GM23338 (cell line): ENCODE measurements at regions not wholly inside any gene's neighbourhood (a gene's known extent, or its start where the extent isn't known, plus 50 kb on each side); places are given as distances from the start of the nearest gene placed in this dataset.

Experiments used
- ATAC-seq: fragments of 200-7000 bp; cut with Tn5 transposase; 3 replicates; pipeline ENCODE4 v1.9.1; 2020
- DNase-seq: peaks from one replicate; pipeline ENCODE4 v3.0.0-alpha.2; 2015; ENCODE audit warnings: low spot score
- H2AFZ ChIP-seq: fragments of 200-600 bp; sonication (generic); 2 replicates; pipeline ENCODE4 v1.8.0; 2016; ENCODE audit warnings: antibody characterized with exemption, mild to moderate bottlenecking, moderate library complexity
- H3F3A ChIP-seq: fragments of 200-600 bp; sonication (generic); replicated peaks from 2 replicates; pipeline ENCODE4 v1.8.0; 2017; ENCODE audit warnings: antibody characterized with exemption, mixed run types, low read depth
- H3K27ac ChIP-seq: fragments of 200-600 bp; sonication (generic); 2 replicates; pipeline ENCODE4 v1.6.1; 2016; ENCODE audit warnings: low read depth
- H3K27me3 ChIP-seq: fragments of 200-600 bp; sonication (generic); 2 replicates; pipeline ENCODE4 v1.8.0; 2016; ENCODE audit warnings: mild to moderate bottlenecking, mixed run types, moderate library complexity; ENCODE audit not compliant: insufficient read depth
- H3K36me3 ChIP-seq: fragments of 200-600 bp; sonication (generic); 2 replicates; pipeline ENCODE4 v1.8.0; 2016; ENCODE audit warnings: mild to moderate bottlenecking; ENCODE audit not compliant: insufficient read depth
- H3K4me1 ChIP-seq: fragments of 200-600 bp; sonication (generic); 2 replicates; pipeline ENCODE4 v1.8.0; 2016; ENCODE audit warnings: mild to moderate bottlenecking, moderate library complexity; ENCODE audit not compliant: insufficient read depth
- H3K4me2 ChIP-seq: fragments of 200-600 bp; sonication (generic); 2 replicates; pipeline ENCODE4 v1.7.1; 2017; ENCODE audit warnings: mixed run types
- H3K4me3 ChIP-seq: fragments of 200-600 bp; sonication (generic); 2 replicates; pipeline ENCODE4 v1.6.1; 2016; ENCODE audit warnings: mixed run types
- H3K79me2 ChIP-seq: fragments of 200-600 bp; sonication (generic); replicated peaks from 2 replicates; pipeline ENCODE4 v1.8.0; 2017; ENCODE audit warnings: mild to moderate bottlenecking; ENCODE audit not compliant: insufficient read depth
- H3K9me2 ChIP-seq: fragments of 200-600 bp; sonication (generic); 2 replicates; pipeline ENCODE4 v1.8.0; 2017; ENCODE audit not compliant: insufficient read depth
- H4K20me1 ChIP-seq: fragments of 200-600 bp; sonication (generic); replicated peaks from 2 replicates; pipeline ENCODE4 v1.8.0; 2017; ENCODE audit warnings: mild to moderate bottlenecking; ENCODE audit not compliant: insufficient read depth
- H3K27ac Mint-ChIP-seq: 2 replicates; pipeline ENCODE4 v1.8.0; 2020; ENCODE audit warnings: inconsistent platforms, mild to moderate bottlenecking, moderate library complexity, mixed read lengths
- H3K27me3 Mint-ChIP-seq: 3 replicates; pipeline ENCODE4 v1.8.0; 2022; ENCODE audit warnings: low read depth, mild to moderate bottlenecking, moderate library complexity, mixed read lengths, inconsistent platforms; ENCODE audit not compliant: insufficient read depth, poor library complexity
- H3K36me3 Mint-ChIP-seq: 3 replicates; pipeline ENCODE4 v1.8.0; 2021; ENCODE audit warnings: low read depth, mild to moderate bottlenecking, inconsistent platforms, moderate library complexity, mixed read lengths
- H3K4me1 Mint-ChIP-seq: 3 replicates; pipeline ENCODE4 v1.8.0; 2020; ENCODE audit warnings: mild to moderate bottlenecking, inconsistent platforms, mixed read lengths
- H3K4me3 Mint-ChIP-seq: 3 replicates; pipeline ENCODE4 v1.8.0; 2021; ENCODE audit warnings: moderate library complexity, mild to moderate bottlenecking, inconsistent platforms, mixed read lengths
- H3K9me3 Mint-ChIP-seq: 3 replicates; pipeline ENCODE4 v1.8.0; 2020; ENCODE audit warnings: moderate library complexity, mild to moderate bottlenecking, inconsistent platforms, mixed read lengths
- CREB1 ChIP-seq: fragments of 250-450 bp; sonication (Bioruptor Pico); IDR thresholded peaks from 2 replicates; pipeline ENCODE4 v1.5.0; 2020; ENCODE audit warnings: low read depth, mild to moderate bottlenecking, moderate library complexity
- EZH2 ChIP-seq: fragments of 200-600 bp; sonication (generic); IDR thresholded peaks from one replicate; pipeline ENCODE4 v1.8.0; 2017; ENCODE audit warnings: antibody characterized with exemption, mild to moderate bottlenecking, low read depth; ENCODE audit not compliant: unreplicated experiment
- EZH2phosphoT487 ChIP-seq: fragments of 200-600 bp; sonication (generic); IDR thresholded peaks from one replicate; pipeline ENCODE4 v1.8.1; 2018; ENCODE audit warnings: antibody characterized with exemption; ENCODE audit not compliant: unreplicated experiment
- JUNB ChIP-seq: IDR thresholded peaks from one replicate; pipeline ENCODE4 v1.6.1; 2016; ENCODE audit warnings: antibody characterized with exemption; ENCODE audit not compliant: unreplicated experiment
- NANOG ChIP-seq: IDR thresholded peaks from 2 replicates; pipeline ENCODE4 v1.6.1; 2016; ENCODE audit warnings: antibody characterized with exemption, borderline replicate concordance
- POLR2AphosphoS5 ChIP-seq: IDR thresholded peaks from 2 replicates; pipeline ENCODE4 v1.6.1; 2016; ENCODE audit warnings: antibody characterized with exemption, low read depth
- STAT1 ChIP-seq: IDR thresholded peaks from one replicate; pipeline ENCODE4 v1.6.1; 2016; ENCODE audit warnings: antibody characterized with exemption; ENCODE audit not compliant: unreplicated experiment
- ZNF114 ChIP-seq: fragments of 250-450 bp; sonication (Bioruptor Pico); IDR thresholded peaks from 2 replicates; pipeline ENCODE4 v1.5.0; 2020; ENCODE audit warnings: mild to moderate bottlenecking, moderate library complexity
- ZNF331 ChIP-seq: fragments of 250-450 bp; sonication (Bioruptor Pico); IDR thresholded peaks from 2 replicates; pipeline ENCODE4 v1.5.0; 2020; ENCODE audit warnings: low read depth, mild to moderate bottlenecking, moderate library complexity
- TF ChIP-seq, protein P1 (sequence below): IDR thresholded peaks from one replicate; pipeline ENCODE4 v1.6.1; 2018; ENCODE audit warnings: antibody characterized with exemption; ENCODE audit not compliant: unreplicated experiment
- TF ChIP-seq, protein P2 (sequence below): fragments of 250-450 bp; sonication (Bioruptor Pico); IDR thresholded peaks from 2 replicates; pipeline ENCODE4 v1.5.0; 2020; ENCODE audit warnings: mild to moderate bottlenecking, moderate library complexity
- TF ChIP-seq, protein P3 (sequence below), 2 experiments: fragments of 200-600 bp in 1 of 2; sonication (generic) in 1 of 2; conservative IDR thresholded peaks; 2 replicates each; pipeline versions ENCODE4 v1.5.1 to v1.6.1; 2016 to 2017; ENCODE audit warnings: antibody characterized with exemption in 2 of 2, low read depth in 2 of 2, mild to moderate bottlenecking in 2 of 2, moderate library complexity in 1 of 2
- TF ChIP-seq, protein P4 (sequence below): IDR thresholded peaks from 2 replicates; pipeline ENCODE4 v1.6.1; 2016; ENCODE audit warnings: antibody characterized with exemption

DNA sequence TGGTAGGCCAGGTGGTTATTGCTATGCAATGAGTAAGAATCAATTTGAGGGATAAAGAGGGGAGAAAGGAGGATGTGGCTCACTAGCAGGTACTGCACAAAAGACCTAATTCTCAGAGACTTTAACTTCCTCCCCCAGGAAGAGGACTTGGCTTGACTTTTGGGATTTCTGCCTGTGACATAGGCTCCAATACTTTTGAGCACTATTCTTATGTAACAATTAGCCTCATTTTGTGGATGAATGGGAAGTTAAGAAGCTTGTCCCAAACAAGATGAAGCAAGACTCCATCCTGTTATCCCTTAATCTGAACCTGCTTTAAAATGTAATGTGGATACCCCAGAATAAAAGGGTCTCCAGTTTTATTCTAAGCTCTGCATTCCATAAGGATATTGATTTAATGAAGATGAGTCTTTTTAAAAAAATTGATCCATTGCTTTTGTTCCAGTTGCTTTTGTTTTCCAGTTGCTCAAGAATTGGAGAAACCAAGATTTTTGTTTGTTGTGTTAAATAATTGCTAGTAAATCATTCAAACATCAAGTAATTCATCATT lies 218.5 kb downstream of the SNX13 start:
- Histone ChIP-seq H4K20me1 (no peaks in the 10 kb centered on the region), H3K36me3 (no peaks in the 10 kb centered on the region), H3K4me2 (no peak overlapping the region), H3K4me1 (0 out of 2 replicates have a peak, but pooled peaks cover 2% of the 10 kb centered on the region), H3K27me3 (no peaks in the 10 kb centered on the region), H2AFZ (no peak overlapping the region), H3K4me3 (no peak overlapping the region), H3K9me2 (no peaks in the 10 kb centered on the region), H3F3A (no peaks in the 10 kb centered on the region), H3K79me2 (no peaks in the 10 kb centered on the region), H3K27ac (no peak overlapping the region)
- Mint-ChIP-seq H3K4me3 (no peak overlapping the region), H3K27ac (no peak overlapping the region), H3K36me3 (no peaks in the 10 kb centered on the region), H3K4me1 (peaks cover 15% of the 10 kb centered on the region), H3K27me3 (no peaks in the 10 kb centered on the region), H3K9me3 (no peaks in the 10 kb centered on the region)
- DNase-seq (no peak), ATAC-seq (no peak)
- TF ChIP-seq, protein P1, sequence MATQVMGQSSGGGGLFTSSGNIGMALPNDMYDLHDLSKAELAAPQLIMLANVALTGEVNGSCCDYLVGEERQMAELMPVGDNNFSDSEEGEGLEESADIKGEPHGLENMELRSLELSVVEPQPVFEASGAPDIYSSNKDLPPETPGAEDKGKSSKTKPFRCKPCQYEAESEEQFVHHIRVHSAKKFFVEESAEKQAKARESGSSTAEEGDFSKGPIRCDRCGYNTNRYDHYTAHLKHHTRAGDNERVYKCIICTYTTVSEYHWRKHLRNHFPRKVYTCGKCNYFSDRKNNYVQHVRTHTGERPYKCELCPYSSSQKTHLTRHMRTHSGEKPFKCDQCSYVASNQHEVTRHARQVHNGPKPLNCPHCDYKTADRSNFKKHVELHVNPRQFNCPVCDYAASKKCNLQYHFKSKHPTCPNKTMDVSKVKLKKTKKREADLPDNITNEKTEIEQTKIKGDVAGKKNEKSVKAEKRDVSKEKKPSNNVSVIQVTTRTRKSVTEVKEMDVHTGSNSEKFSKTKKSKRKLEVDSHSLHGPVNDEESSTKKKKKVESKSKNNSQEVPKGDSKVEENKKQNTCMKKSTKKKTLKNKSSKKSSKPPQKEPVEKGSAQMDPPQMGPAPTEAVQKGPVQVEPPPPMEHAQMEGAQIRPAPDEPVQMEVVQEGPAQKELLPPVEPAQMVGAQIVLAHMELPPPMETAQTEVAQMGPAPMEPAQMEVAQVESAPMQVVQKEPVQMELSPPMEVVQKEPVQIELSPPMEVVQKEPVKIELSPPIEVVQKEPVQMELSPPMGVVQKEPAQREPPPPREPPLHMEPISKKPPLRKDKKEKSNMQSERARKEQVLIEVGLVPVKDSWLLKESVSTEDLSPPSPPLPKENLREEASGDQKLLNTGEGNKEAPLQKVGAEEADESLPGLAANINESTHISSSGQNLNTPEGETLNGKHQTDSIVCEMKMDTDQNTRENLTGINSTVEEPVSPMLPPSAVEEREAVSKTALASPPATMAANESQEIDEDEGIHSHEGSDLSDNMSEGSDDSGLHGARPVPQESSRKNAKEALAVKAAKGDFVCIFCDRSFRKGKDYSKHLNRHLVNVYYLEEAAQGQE, result no peak
- TF ChIP-seq POLR2AphosphoS5 (no peak), ZNF331 (no peak), NANOG (no peak), EZH2phosphoT487 (no peak), CREB1 (CRISPR knock-in tag) (no peak), ZNF114 (CRISPR knock-in tag) (no peak), STAT1 (no peak), EZH2 (no peak), JUNB (no peak)
- TF ChIP-seq, protein P2, sequence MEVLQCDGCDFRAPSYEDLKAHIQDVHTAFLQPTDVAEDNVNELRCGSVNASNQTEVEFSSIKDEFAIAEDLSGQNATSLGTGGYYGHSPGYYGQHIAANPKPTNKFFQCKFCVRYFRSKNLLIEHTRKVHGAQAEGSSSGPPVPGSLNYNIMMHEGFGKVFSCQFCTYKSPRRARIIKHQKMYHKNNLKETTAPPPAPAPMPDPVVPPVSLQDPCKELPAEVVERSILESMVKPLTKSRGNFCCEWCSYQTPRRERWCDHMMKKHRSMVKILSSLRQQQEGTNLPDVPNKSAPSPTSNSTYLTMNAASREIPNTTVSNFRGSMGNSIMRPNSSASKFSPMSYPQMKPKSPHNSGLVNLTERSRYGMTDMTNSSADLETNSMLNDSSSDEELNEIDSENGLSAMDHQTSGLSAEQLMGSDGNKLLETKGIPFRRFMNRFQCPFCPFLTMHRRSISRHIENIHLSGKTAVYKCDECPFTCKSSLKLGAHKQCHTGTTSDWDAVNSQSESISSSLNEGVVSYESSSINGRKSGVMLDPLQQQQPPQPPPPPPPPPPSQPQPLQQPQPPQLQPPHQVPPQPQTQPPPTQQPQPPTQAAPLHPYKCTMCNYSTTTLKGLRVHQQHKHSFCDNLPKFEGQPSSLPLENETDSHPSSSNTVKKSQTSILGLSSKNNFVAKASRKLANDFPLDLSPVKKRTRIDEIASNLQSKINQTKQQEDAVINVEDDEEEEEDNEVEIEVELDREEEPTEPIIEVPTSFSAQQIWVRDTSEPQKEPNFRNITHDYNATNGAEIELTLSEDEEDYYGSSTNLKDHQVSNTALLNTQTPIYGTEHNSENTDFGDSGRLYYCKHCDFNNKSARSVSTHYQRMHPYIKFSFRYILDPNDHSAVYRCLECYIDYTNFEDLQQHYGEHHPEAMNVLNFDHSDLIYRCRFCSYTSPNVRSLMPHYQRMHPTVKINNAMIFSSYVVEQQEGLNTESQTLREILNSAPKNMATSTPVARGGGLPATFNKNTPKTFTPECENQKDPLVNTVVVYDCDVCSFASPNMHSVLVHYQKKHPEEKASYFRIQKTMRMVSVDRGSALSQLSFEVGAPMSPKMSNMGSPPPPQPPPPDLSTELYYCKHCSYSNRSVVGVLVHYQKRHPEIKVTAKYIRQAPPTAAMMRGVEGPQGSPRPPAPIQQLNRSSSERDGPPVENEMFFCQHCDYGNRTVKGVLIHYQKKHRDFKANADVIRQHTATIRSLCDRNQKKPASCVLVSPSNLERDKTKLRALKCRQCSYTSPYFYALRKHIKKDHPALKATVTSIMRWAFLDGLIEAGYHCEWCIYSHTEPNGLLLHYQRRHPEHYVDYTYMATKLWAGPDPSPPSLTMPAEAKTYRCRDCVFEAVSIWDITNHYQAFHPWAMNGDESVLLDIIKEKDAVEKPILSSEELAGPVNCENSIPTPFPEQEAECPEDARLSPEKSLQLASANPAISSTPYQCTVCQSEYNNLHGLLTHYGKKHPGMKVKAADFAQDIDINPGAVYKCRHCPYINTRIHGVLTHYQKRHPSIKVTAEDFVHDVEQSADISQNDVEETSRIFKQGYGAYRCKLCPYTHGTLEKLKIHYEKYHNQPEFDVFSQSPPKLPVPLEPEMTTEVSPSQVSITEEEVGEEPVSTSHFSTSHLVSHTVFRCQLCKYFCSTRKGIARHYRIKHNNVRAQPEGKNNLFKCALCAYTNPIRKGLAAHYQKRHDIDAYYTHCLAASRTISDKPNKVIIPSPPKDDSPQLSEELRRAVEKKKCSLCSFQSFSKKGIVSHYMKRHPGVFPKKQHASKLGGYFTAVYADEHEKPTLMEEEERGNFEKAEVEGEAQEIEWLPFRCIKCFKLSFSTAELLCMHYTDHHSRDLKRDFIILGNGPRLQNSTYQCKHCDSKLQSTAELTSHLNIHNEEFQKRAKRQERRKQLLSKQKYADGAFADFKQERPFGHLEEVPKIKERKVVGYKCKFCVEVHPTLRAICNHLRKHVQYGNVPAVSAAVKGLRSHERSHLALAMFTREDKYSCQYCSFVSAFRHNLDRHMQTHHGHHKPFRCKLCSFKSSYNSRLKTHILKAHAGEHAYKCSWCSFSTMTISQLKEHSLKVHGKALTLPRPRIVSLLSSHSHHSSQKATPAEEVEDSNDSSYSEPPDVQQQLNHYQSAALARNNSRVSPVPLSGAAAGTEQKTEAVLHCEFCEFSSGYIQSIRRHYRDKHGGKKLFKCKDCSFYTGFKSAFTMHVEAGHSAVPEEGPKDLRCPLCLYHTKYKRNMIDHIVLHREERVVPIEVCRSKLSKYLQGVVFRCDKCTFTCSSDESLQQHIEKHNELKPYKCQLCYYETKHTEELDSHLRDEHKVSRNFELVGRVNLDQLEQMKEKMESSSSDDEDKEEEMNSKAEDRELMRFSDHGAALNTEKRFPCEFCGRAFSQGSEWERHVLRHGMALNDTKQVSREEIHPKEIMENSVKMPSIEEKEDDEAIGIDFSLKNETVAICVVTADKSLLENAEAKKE (CRISPR knock-in tag), result no peak
- TF ChIP-seq, protein P3, sequence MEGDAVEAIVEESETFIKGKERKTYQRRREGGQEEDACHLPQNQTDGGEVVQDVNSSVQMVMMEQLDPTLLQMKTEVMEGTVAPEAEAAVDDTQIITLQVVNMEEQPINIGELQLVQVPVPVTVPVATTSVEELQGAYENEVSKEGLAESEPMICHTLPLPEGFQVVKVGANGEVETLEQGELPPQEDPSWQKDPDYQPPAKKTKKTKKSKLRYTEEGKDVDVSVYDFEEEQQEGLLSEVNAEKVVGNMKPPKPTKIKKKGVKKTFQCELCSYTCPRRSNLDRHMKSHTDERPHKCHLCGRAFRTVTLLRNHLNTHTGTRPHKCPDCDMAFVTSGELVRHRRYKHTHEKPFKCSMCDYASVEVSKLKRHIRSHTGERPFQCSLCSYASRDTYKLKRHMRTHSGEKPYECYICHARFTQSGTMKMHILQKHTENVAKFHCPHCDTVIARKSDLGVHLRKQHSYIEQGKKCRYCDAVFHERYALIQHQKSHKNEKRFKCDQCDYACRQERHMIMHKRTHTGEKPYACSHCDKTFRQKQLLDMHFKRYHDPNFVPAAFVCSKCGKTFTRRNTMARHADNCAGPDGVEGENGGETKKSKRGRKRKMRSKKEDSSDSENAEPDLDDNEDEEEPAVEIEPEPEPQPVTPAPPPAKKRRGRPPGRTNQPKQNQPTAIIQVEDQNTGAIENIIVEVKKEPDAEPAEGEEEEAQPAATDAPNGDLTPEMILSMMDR (conservative IDR thresholded peaks at IDR 0.05; ENCODE audit: low read depth in 2 of 2), result no peak
- TF ChIP-seq, protein P4, sequence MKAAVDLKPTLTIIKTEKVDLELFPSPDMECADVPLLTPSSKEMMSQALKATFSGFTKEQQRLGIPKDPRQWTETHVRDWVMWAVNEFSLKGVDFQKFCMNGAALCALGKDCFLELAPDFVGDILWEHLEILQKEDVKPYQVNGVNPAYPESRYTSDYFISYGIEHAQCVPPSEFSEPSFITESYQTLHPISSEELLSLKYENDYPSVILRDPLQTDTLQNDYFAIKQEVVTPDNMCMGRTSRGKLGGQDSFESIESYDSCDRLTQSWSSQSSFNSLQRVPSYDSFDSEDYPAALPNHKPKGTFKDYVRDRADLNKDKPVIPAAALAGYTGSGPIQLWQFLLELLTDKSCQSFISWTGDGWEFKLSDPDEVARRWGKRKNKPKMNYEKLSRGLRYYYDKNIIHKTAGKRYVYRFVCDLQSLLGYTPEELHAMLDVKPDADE, result no peak
